MG63 (cell line): ENCODE measurements at regions not wholly inside any gene's neighbourhood (a gene's known extent, or its start where the extent isn't known, plus 50 kb on each side); places are given as distances from the start of the nearest gene placed in this dataset.

Experiments
- DNase-seq: peaks from one replicate; pipeline ENCODE4 v3.0.0-alpha.2; 2020
- H3K27me3 ChIP-seq: fragments of 250-450 bp; sonication (Bioruptor Pico); 2 replicates; pipeline ENCODE4 v1.5.1; 2020; ENCODE audit warnings: mild to moderate bottlenecking, moderate library complexity
- H3K36me3 ChIP-seq: fragments of 250-450 bp; sonication (Bioruptor Pico); 2 replicates; pipeline ENCODE4 v1.5.1; 2020; ENCODE audit warnings: mild to moderate bottlenecking, moderate library complexity
- H3K4me3 ChIP-seq: fragments of 250-450 bp; sonication (Bioruptor Pico); 2 replicates; pipeline ENCODE4 v1.5.1; 2020; ENCODE audit warnings: mild to moderate bottlenecking, moderate library complexity
- H3K9me3 ChIP-seq: fragments of 250-450 bp; sonication (Bioruptor Pico); 2 replicates; pipeline ENCODE4 v1.5.1; 2020; ENCODE audit warnings: mild to moderate bottlenecking, moderate library complexity

DNA sequence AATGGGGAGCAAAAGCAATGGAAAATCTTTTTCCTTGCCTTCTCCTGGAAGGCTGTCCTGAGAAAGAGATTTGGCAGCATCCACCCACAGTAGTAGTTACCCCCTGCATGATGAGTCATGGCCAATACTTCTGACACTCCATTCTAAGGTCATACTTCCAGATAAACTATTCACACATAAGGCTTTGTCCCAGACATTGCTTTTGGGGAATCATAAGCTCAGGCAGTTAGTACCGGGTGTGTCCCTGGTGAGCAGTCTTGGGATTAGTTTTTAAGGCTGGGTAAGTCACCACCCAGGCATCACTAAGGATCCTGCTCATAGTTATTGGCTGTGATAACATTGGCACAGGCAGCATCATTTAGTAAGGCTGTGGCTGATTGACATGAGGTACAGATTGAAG is 160.6 kb upstream of the GGTLC1 start:
- H3K4me3 ChIP-seq = no peak overlapping the region
- no peaks in the 10 kb centered on the region for H3K9me3 ChIP-seq
- DNase-seq = peak; percentile 14
- H3K27me3 ChIP-seq = no peaks in the 10 kb centered on the region
- H3K36me3 ChIP-seq = no peaks in the 10 kb centered on the region

GRCh38 chr20:24148372-24148771 is 159.8 kb upstream of the GGTLC1 start:
- Histone ChIP-seq H3K27me3 (no peaks in the 10 kb centered on the region), H3K9me3 (no peaks in the 10 kb centered on the region), H3K36me3 (no peaks in the 10 kb centered on the region), H3K4me3 (no peak overlapping the region)
- no peak for DNase-seq

DNA sequence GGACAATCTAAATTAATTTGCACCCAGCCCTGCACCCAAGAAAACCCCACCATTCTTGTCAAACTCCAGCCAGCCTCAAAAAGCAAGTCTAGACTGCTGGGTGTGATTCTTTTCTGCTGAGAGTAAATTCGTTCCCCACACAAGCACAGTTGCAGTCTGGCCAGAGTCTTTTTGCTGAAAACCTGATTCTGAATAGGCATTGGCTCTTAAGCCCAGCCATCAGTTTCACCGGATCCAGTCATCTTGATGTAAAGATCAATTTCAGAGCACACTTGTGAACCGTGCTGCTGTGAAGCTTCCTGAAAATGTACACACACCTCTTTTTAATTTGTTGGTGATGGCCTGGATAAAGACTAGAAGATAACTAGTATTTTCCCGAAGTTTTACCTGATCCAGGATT is 159.4 kb upstream of the GGTLC1 start:
- Histone ChIP-seq H3K9me3 (no peaks in the 10 kb centered on the region), H3K27me3 (no peaks in the 10 kb centered on the region), H3K4me3 (no peak overlapping the region), H3K36me3 (no peaks in the 10 kb centered on the region)
- DNase-seq = no peak

- no peaks in the 10 kb centered on the region for H3K27me3 ChIP-seq
- no peak for DNase-seq
- H3K4me3 ChIP-seq = no peak overlapping the region
- H3K36me3 ChIP-seq = no peaks in the 10 kb centered on the region
- no peaks in the 10 kb centered on the region for H3K9me3 ChIP-seq
These were observed 158.9 kb upstream of the GGTLC1 start for GRCh38 chr20:24147479-24147878.

DNA sequence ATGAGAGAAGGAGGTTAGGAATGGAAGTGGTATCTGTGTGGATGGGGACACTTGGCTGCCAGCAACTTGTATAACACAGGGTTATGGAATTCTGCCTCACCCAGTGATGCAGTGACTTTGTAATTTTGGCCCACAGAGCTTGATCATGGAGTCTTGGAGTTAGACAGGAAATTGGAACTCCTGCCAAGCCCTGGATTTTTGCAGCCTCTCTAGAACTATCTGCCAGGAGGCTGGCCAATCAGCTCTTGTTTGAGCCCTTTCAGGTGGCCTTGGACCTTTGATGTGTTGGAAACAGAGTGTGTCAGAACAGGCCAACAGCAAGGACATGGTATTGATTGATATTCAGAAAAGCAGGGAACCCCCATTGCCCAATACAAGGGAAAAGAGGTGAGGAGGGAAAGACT is 157.7 kb upstream of the GGTLC1 start:
- Histone ChIP-seq H3K27me3 (no peaks in the 10 kb centered on the region), H3K36me3 (no peaks in the 10 kb centered on the region), H3K4me3 (no peak overlapping the region), H3K9me3 (no peaks in the 10 kb centered on the region)
- peak; percentile 34 for DNase-seq

GRCh38 chr20:24144371-24144770 is 155.8 kb upstream of the GGTLC1 start:
- H3K9me3 ChIP-seq = no peaks in the 10 kb centered on the region
- H3K36me3 ChIP-seq = no peaks in the 10 kb centered on the region
- no peak for DNase-seq
- no peak overlapping the region for H3K4me3 ChIP-seq
- no peaks in the 10 kb centered on the region for H3K27me3 ChIP-seq

GRCh38 chr20:24141111-24141510 is 152.5 kb upstream of the GGTLC1 start:
- Histone ChIP-seq H3K4me3 (no peak overlapping the region), H3K9me3 (no peaks in the 10 kb centered on the region), H3K36me3 (no peaks in the 10 kb centered on the region), H3K27me3 (no peaks in the 10 kb centered on the region)
- DNase-seq = no peak

DNA sequence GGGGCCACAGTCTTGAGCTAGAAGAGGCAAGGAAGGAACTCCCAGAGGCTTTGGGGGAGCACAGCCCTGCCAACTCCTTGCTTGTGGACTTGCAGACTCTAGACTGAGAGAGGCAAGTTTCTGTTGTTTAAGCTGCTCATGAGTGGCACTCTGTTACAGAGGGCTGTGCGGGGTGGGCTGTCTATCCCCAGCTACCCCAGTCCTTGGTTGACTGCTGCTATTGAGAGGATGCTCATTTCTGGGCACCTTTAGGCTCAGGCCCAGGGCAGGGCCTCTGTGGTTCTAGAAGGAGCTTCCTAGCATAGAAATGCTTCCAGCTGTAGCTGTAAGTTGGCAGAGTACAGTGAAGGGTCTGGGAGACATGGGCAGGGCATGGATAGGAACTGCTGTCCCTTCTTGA is 151.3 kb upstream of the GGTLC1 start:
- Histone ChIP-seq H3K27me3 (no peaks in the 10 kb centered on the region), H3K36me3 (no peaks in the 10 kb centered on the region), H3K4me3 (no peak overlapping the region), H3K9me3 (no peaks in the 10 kb centered on the region)
- DNase-seq = no peak

GRCh38 chr20:24138951-24139350 is 150.4 kb upstream of the GGTLC1 start:
- Histone ChIP-seq H3K4me3 (no peak overlapping the region), H3K36me3 (no peaks in the 10 kb centered on the region), H3K27me3 (no peaks in the 10 kb centered on the region), H3K9me3 (no peaks in the 10 kb centered on the region)
- no peak for DNase-seq

DNA sequence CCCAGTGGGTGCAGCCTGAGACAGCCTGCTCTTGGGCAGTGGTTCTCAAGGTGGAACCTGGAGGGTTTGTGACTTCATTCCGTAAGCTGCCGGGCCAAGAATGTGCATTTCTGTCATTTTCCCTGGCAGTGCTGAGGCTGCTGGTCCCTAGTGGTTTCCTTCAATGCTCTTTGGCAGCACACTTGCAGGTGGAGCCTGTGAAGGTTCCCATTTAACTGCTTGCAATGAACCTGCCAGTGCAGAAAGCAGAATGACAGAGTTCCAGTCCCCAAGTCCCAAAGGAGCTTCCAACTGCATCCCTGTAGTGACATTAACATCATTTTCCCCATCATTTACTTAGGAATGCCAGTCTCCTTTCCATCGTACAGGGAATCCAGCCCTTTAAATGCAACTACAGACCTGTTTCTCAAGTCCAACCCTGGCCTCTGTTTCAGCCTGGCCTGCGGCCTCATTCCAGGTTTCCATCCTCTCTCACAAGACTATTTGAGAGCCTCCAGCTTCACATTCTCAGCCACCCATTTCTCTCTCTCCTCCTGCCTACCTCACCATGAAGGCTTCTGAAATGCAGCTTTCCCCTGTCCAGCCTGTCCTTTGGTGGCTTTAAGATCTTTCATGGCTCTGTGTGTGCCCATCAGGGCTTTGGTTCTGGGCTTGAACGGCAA is 149.7 kb upstream of the GGTLC1 start:
- Histone ChIP-seq H3K9me3 (no peaks in the 10 kb centered on the region), H3K27me3 (no peaks in the 10 kb centered on the region), H3K4me3 (no peak overlapping the region), H3K36me3 (no peaks in the 10 kb centered on the region)
- no peak for DNase-seq

DNA sequence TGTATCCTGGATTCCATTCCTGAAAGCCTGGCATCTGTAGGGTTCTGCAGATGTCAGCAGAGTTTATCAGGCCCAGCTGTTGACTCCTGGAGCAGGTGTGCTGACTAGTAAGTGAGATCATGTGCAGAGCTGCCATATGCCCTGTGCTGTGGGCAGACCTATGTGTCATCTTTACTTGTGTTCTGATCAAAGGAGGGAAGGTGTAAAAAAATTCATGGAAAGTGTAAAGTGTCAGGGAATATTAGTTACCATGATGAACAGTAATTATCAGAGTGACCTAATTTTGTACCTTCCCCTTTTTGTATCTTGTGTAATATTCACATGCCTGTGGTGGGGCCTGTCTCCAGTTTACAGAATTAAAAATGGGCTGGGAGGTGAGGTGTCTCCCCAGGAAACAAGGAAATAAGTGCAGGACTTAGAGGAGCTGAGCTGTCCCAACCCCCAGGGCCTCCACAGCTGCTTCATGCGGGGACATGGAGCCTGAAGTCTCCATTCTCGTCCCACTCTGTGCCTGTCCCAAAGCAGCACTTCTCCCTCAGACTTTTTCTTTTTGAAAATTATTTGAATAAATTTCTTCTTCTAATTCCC is 148.2 kb upstream of the GGTLC1 start:
- Histone ChIP-seq H3K9me3 (no peaks in the 10 kb centered on the region), H3K27me3 (no peaks in the 10 kb centered on the region), H3K4me3 (no peak overlapping the region), H3K36me3 (no peaks in the 10 kb centered on the region)
- no peak for DNase-seq

DNA sequence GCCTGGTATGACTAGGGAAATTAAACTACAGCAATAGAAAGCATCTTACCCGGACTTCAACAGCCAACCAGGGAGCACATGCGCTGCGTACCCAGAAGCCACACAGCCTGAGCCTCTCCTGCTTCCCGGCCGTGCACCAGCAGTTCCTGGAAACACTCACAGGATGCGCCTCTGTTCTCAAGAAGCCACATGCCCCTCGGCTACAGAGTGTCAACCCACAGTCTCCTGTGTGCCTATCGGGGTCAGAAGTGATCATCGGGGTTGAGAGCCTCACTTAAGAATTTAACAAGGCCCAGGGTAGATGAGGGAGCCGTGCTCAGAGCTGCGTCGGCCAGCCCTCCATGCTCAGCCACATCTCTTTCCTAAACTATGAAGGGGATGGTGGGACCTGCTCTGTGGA is 147.2 kb upstream of the GGTLC1 start:
- Histone ChIP-seq H3K4me3 (no peak overlapping the region), H3K27me3 (no peaks in the 10 kb centered on the region), H3K9me3 (no peaks in the 10 kb centered on the region), H3K36me3 (no peaks in the 10 kb centered on the region)
- no peak for DNase-seq

GRCh38 chr20:24134930-24135329 is 146.4 kb upstream of the GGTLC1 start:
- Histone ChIP-seq H3K36me3 (no peaks in the 10 kb centered on the region), H3K4me3 (no peak overlapping the region), H3K9me3 (no peaks in the 10 kb centered on the region)

GRCh38 chr20:24134284-24134683 is 145.7 kb upstream of the GGTLC1 start:
- Histone ChIP-seq H3K36me3 (no peaks in the 10 kb centered on the region), H3K4me3 (no peak overlapping the region), H3K9me3 (no peaks in the 10 kb centered on the region), H3K27me3 (no peaks in the 10 kb centered on the region)
- peak; percentile 15 for DNase-seq

More at GRCh38 chr20:24134930-24135329, 146.4 kb upstream of the GGTLC1 start:
- DNase-seq = no peak
- no peaks in the 10 kb centered on the region for H3K27me3 ChIP-seq

DNA sequence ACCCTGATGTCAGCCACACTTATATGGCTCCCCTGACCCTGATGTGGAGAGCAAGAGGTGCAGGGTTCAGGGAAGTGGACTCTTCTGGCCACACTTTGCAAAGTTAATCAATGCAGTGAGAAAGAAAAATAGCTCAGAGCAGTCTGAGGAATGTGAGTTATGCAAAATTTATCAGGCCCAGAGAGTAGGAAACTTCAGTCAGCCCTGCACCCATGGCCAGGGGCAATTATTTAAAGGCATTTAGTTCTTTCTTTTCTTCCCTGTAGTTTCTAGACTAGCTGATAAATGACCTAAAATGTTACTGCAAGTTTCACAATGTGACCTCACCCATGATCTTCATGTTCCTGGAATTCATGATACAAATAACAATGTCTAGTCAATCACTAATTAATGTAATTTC is 143.7 kb upstream of the GGTLC1 start:
- Histone ChIP-seq H3K36me3 (no peaks in the 10 kb centered on the region), H3K4me3 (no peak overlapping the region), H3K9me3 (no peaks in the 10 kb centered on the region), H3K27me3 (no peaks in the 10 kb centered on the region)
- DNase-seq = no peak

DNA sequence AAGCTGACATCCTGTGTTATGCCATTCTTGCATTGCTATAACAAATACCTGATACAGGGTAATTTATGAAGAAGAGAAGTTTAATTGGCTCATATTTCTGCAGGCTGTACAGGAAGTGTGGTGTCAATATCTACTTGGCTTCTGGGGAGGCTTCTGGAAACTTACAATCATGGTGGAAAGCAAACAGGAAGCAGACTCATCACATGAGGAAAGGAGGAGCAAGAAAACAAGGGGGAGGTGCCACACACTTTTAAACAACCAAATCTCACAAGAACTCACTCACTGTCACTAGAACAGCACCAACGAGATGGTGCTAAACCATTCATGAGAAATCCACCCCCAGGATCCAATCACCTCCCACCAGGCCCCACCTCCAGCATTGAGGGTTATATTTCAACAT is 143.1 kb upstream of the GGTLC1 start:
- H3K9me3 ChIP-seq = no peaks in the 10 kb centered on the region
- no peak overlapping the region for H3K4me3 ChIP-seq
- no peaks in the 10 kb centered on the region for H3K27me3 ChIP-seq
- no peaks in the 10 kb centered on the region for H3K36me3 ChIP-seq
- DNase-seq = no peak

DNA sequence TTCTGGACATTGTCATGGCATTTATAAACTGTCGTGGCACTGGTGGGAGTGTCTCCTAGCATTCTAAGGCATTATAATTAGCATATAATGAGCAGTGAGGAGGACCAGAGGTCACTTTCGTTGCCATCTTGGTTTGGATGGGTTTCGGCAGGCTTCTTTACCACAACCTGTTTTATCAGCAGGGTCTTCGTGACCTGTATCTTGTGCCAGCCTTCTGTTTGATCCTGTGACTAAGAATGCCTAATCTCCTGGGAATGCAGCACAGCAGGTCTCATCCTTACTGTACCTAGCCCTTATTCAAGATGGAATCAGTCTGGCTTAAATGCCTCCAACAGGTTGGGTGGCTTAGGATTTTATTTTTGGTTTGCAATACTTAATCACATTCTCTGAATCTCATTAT is 142.7 kb upstream of the GGTLC1 start:
- H3K4me3 ChIP-seq = no peak overlapping the region
- no peak for DNase-seq
- H3K9me3 ChIP-seq = no peaks in the 10 kb centered on the region
- H3K27me3 ChIP-seq = no peaks in the 10 kb centered on the region
- H3K36me3 ChIP-seq = no peaks in the 10 kb centered on the region

- Histone ChIP-seq H3K27me3 (no peaks in the 10 kb centered on the region), H3K9me3 (no peaks in the 10 kb centered on the region), H3K4me3 (no peak overlapping the region), H3K36me3 (no peaks in the 10 kb centered on the region)
- no peak for DNase-seq
These were observed 141.1 kb upstream of the GGTLC1 start for GRCh38 chr20:24129641-24130040.
